GM12878 (cell line): ENCODE measurements at regions not wholly inside any gene's neighbourhood (a gene's known extent, or its start where the extent isn't known, plus 50 kb on each side); places are given as distances from the start of the nearest gene placed in this dataset.

Experiments
- ATAC-seq: fragments of 200-7000 bp; cut with Tn5 transposase; 3 replicates; pipeline ENCODE4 v1.9.1; 2020; ENCODE audit warnings: mild to moderate bottlenecking, moderate library complexity
- BruUV-seq: library from RNA; stranded (reverse); fragments of 400-500 nt; replicated peaks from 2 replicates; lab custom pipeline; 2021; lab: Mats Ljungman, UMichigan
- CTCF ChIA-PET: fragments of 300-600 bp; sonication (Branson Sonifier 250); formaldehyde crosslinking; extraction: SDS; loops from one replicate; lab custom pipeline; 2021; ENCODE audit warnings: inconsistent platforms; lab: Yijun Ruan, JAX
- POLR2A ChIA-PET: fragments of 350-600 bp; formaldehyde crosslinking; extraction: SDS; loops from one replicate; lab custom pipeline; 2021; ENCODE audit warnings: inconsistent platforms; lab: Charles Lee
- RAD21 ChIA-PET: fragments of 300-600 bp; sonication (Branson Sonifier 250); formaldehyde crosslinking; loops from one replicate; lab custom pipeline; 2023; ENCODE audit warnings: antibody characterized with exemption; ENCODE audit not compliant: unreplicated experiment; lab: Charles Lee
- SMC1A ChIA-PET: fragments of 300-600 bp; sonication (Branson Sonifier 250); formaldehyde crosslinking; loops from one replicate; lab custom pipeline; 2023; ENCODE audit not compliant: unreplicated experiment, uncharacterized antibody; lab: Charles Lee
- DNase-seq: peaks from one replicate; pipeline ENCODE4 v3.0.0-alpha.2; 2011; ENCODE audit warnings: low read depth, low spot score
- FAIRE-seq: peaks from 3 replicates; lab custom pipeline; 2011; peaks lifted over from hg19 to GRCh38; lab: Jason Lieb, UNC
- H2AFZ ChIP-seq: 2 replicates; pipeline ENCODE4 v1.6.0; 2011; ENCODE audit warnings: low read depth, low read length, control low read depth; ENCODE audit not compliant: control insufficient read depth
- H3K27ac ChIP-seq: 2 replicates; pipeline ENCODE4 v1.5.1; 2011; ENCODE audit warnings: control low read depth; ENCODE audit not compliant: control insufficient read depth, insufficient read depth
- H3K27me3 ChIP-seq, 2 experiments: replicated peaks in 1 of 2; 2 replicates each; pipeline versions ENCODE4 v1.6.0 to v1.6.1; 2011; ENCODE audit warnings: low read length in 1 of 2; ENCODE audit not compliant: control insufficient read depth in 2 of 2, insufficient read depth in 2 of 2
- H3K36me3 ChIP-seq, 2 experiments: 2 replicates each; pipeline ENCODE4 v1.5.1; 2011; ENCODE audit warnings: low read length in 1 of 2; ENCODE audit not compliant: control insufficient read depth in 2 of 2, insufficient read depth in 2 of 2
- H3K4me1 ChIP-seq: 2 replicates; pipeline ENCODE4 v1.6.1; 2011; ENCODE audit warnings: mild to moderate bottlenecking, low read length, moderate library complexity, mixed read lengths; ENCODE audit not compliant: control insufficient read depth, insufficient read depth
- H3K4me2 ChIP-seq: 2 replicates; pipeline ENCODE4 v1.6.0; 2011; ENCODE audit warnings: control low read depth; ENCODE audit not compliant: control insufficient read depth, insufficient read depth
- H3K4me3 ChIP-seq: fragments of 200-600 bp; sonication (generic); 2 replicates; pipeline ENCODE4 v1.5.1; 2016
- H3K79me2 ChIP-seq: 2 replicates; pipeline ENCODE4 v1.6.0; 2011; ENCODE audit warnings: low read length; ENCODE audit not compliant: control insufficient read depth, insufficient read depth
- H3K9ac ChIP-seq: 2 replicates; pipeline ENCODE4 v1.8.0; 2011; ENCODE audit warnings: low read length, control low read depth, mixed read lengths; ENCODE audit not compliant: control insufficient read depth, insufficient read depth
- H3K9me3 ChIP-seq: replicated peaks from 3 replicates; pipeline ENCODE4 v1.5.1; 2011; ENCODE audit warnings: mild to moderate bottlenecking, low read length; ENCODE audit not compliant: control insufficient read depth, insufficient read depth
- H4K20me1 ChIP-seq: 2 replicates; pipeline ENCODE4 v1.6.0; 2011; ENCODE audit not compliant: control insufficient read depth, insufficient read depth
- ASH2L ChIP-seq: fragments of 300-600, 200-600 bp; sonication (generic); IDR thresholded peaks from 2 replicates; pipeline ENCODE4 v1.6.1; 2017; ENCODE audit warnings: low read depth, mild to moderate bottlenecking, borderline replicate concordance
- ATF3 ChIP-seq: IDR thresholded peaks from 2 replicates; pipeline ENCODE4 v1.6.1; 2011; ENCODE audit warnings: low read depth, mild to moderate bottlenecking, low read length, moderate library complexity, borderline replicate concordance; ENCODE audit errors: extremely low read depth
- BHLHE40 ChIP-seq, 2 experiments: fragments of 450-650 bp in 1 of 2; IDR thresholded peaks; 2 replicates each; pipeline ENCODE4 v1.6.1; 2011 to 2017; ENCODE audit warnings: low read depth in 2 of 2, borderline replicate concordance in 1 of 2, improper control_type of control experiment in 1 of 2, low read length in 1 of 2, mild to moderate bottlenecking in 1 of 2
- CBX5 ChIP-seq: sonication (generic); IDR thresholded peaks from 2 replicates; pipeline ENCODE4 v1.6.1; 2016; ENCODE audit warnings: low read depth, moderate library complexity, mild to moderate bottlenecking, inconsistent platforms
- CREB1 ChIP-seq: IDR thresholded peaks from 2 replicates; pipeline ENCODE4 v1.6.1; 2012; ENCODE audit warnings: low read depth, mild to moderate bottlenecking, inconsistent platforms
- EED ChIP-seq: sonication (generic); IDR thresholded peaks from 2 replicates; pipeline ENCODE4 v1.6.1; 2016; ENCODE audit warnings: antibody characterized with exemption, low read depth
- IRF3 ChIP-seq: fragments of 450-650 bp; IDR thresholded peaks from 2 replicates; pipeline ENCODE4 v1.6.1; 2014; ENCODE audit warnings: mild to moderate bottlenecking
- KAT2A ChIP-seq: conservative IDR thresholded peaks from 2 replicates; pipeline ENCODE4 v1.6.1; 2011; ENCODE audit warnings: low read depth, low read length; ENCODE audit not compliant: control insufficient read depth
- MEF2B ChIP-seq: fragments of 450-650 bp; IDR thresholded peaks from 2 replicates; pipeline ENCODE4 v1.6.1; 2018; ENCODE audit warnings: mild to moderate bottlenecking, moderate library complexity; ENCODE audit not compliant: partially characterized antibody, poor library complexity, severe bottlenecking
- MYC ChIP-seq: IDR thresholded peaks from 2 replicates; pipeline ENCODE4 v1.6.1; 2011; ENCODE audit warnings: mild to moderate bottlenecking, low read length, moderate library complexity, inconsistent platforms; ENCODE audit not compliant: insufficient read depth, insufficient replicate concordance, insufficient read length, severe bottlenecking
- NFYB ChIP-seq: IDR thresholded peaks from 2 replicates; pipeline ENCODE4 v1.6.1; 2011; ENCODE audit warnings: low read depth, mild to moderate bottlenecking, low read length, improper control_type of control experiment, moderate library complexity; ENCODE audit not compliant: insufficient read depth
- RAD51 ChIP-seq: fragments of 450-650 bp; IDR thresholded peaks from 2 replicates; pipeline ENCODE4 v1.6.1; 2016; ENCODE audit warnings: moderate library complexity, mild to moderate bottlenecking, inconsistent platforms
- RB1 ChIP-seq: fragments of 450-650 bp; formaldehyde crosslinking; IDR thresholded peaks from 2 replicates; pipeline ENCODE4 v1.6.1; 2017; ENCODE audit warnings: mild to moderate bottlenecking, borderline replicate concordance
- SPI1 ChIP-seq: IDR thresholded peaks from 2 replicates; pipeline ENCODE4 v1.6.1; 2011; ENCODE audit warnings: low read depth, mild to moderate bottlenecking, low read length, moderate library complexity, borderline replicate concordance; ENCODE audit not compliant: insufficient read depth
- TCF12 ChIP-seq: IDR thresholded peaks from 2 replicates; pipeline ENCODE4 v1.6.1; 2011; ENCODE audit warnings: low read depth, mild to moderate bottlenecking, low read length
- ZNF622 ChIP-seq: fragments of 450-650 bp; IDR thresholded peaks from 2 replicates; pipeline ENCODE4 v1.6.1; 2017; ENCODE audit warnings: mild to moderate bottlenecking, inconsistent platforms
- WGBS: methylation state at CpG from one replicate; pipeline ENCODE4 v1.1.6; 2016; ENCODE audit warnings: low lambda C conversion rate; ENCODE audit not compliant: insufficient replicate concordance, insufficient coverage; ENCODE audit errors: missing lambda C conversion rate; 5-methylcytosine and 5-hydroxymethylcytosine counted together
- in situ Hi-C: fragments of 300-500 bp; cut with MboI; formaldehyde crosslinking; loops from 9 replicates; pipeline ENCODE4 v1.14.3; 2018; ENCODE audit warnings: mixed read lengths
- intact Hi-C: fragments of 100-400 bp; cut with micrococcal nuclease; formaldehyde crosslinking; loops from one replicate; pipeline ENCODE4 v1.14.2; 2022; ENCODE audit not compliant: unreplicated experiment
- TF ChIP-seq, protein P1 (sequence below): fragments of 450-650 bp; IDR thresholded peaks from 2 replicates; pipeline ENCODE4 v1.6.1; 2017; ENCODE audit warnings: mild to moderate bottlenecking, moderate library complexity
- TF ChIP-seq, protein P2 (sequence below): fragments of 450-650 bp; IDR thresholded peaks from 2 replicates; pipeline ENCODE4 v1.6.1; 2016; ENCODE audit warnings: mild to moderate bottlenecking

DNA sequence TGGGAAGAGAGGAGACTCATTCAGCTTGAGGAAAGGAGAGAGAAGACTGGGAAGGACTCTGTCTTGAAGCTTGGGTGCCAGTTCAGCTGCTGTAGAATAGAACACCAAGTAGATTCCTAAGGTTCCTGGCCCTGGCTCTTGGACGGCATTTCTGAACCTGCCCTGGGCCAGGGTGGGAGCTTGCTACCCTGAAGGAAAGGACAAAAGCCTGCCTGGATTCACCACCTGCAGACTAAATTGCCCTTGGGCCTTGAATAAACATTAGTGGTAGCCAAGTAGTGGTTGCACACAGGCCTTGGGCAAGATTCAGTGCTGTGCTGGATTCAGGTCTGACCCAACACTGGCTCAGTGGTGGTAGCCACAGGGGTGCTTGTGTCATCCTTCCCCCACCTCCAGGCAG, 588.4 kb upstream of the AMOT start:
- no peak overlapping the region for H3K4me3 ChIP-seq
- FAIRE-seq (no peak), ATAC-seq (no peak)
- ChIA-PET POLR2A (no interaction called here), SMC1A (no interaction called here)
- no peaks in the 10 kb centered on the region for H3K9me3 ChIP-seq
- no peak overlapping the region for H2AFZ ChIP-seq
- no peaks in the 10 kb centered on the region for H4K20me1 ChIP-seq
- no peak overlapping the region for H3K9ac ChIP-seq
- H3K36me3 ChIP-seq = no peaks in the 10 kb centered on the region
- no peak overlapping the region for H3K27ac ChIP-seq
- in situ Hi-C loops (no loop called here), intact Hi-C loops (no loop called here)
- WGBS = 93% methylated on average over 1 of the region's 1 CpG
- no peaks in the 10 kb centered on the region for H3K79me2 ChIP-seq
- no peaks in the 10 kb centered on the region for H3K27me3 ChIP-seq
- BruUV-seq = no TSS peak
- H3K4me2 ChIP-seq = no peak overlapping the region
- no peaks in the 10 kb centered on the region for H3K4me1 ChIP-seq
- TF ChIP-seq BHLHE40 (IDR thresholded peaks at IDR 0.05; ENCODE audit: borderline replicate concordance in 1 of 2, low read depth in 2 of 2, low read length in 1 of 2) (no peak), RAD51 (no peak), ATF3 (no peak), RB1 (no peak), EED (no peak), CBX5 (no peak), NFYB (no peak), MEF2B (no peak), MYC (no peak), SPI1 (no peak), ZNF622 (no peak), TCF12 (no peak), IRF3 (no peak), ASH2L (no peak), CREB1 (no peak), KAT2A (no peak)
- TF ChIP-seq, protein P1, sequence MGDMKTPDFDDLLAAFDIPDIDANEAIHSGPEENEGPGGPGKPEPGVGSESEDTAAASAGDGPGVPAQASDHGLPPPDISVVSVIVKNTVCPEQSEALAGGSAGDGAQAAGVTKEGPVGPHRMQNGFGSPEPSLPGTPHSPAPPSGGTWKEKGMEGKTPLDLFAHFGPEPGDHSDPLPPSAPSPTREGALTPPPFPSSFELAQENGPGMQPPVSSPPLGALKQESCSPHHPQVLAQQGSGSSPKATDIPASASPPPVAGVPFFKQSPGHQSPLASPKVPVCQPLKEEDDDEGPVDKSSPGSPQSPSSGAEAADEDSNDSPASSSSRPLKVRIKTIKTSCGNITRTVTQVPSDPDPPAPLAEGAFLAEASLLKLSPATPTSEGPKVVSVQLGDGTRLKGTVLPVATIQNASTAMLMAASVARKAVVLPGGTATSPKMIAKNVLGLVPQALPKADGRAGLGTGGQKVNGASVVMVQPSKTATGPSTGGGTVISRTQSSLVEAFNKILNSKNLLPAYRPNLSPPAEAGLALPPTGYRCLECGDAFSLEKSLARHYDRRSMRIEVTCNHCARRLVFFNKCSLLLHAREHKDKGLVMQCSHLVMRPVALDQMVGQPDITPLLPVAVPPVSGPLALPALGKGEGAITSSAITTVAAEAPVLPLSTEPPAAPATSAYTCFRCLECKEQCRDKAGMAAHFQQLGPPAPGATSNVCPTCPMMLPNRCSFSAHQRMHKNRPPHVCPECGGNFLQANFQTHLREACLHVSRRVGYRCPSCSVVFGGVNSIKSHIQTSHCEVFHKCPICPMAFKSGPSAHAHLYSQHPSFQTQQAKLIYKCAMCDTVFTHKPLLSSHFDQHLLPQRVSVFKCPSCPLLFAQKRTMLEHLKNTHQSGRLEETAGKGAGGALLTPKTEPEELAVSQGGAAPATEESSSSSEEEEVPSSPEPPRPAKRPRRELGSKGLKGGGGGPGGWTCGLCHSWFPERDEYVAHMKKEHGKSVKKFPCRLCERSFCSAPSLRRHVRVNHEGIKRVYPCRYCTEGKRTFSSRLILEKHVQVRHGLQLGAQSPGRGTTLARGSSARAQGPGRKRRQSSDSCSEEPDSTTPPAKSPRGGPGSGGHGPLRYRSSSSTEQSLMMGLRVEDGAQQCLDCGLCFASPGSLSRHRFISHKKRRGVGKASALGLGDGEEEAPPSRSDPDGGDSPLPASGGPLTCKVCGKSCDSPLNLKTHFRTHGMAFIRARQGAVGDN = no peak
- TF ChIP-seq, protein P2, sequence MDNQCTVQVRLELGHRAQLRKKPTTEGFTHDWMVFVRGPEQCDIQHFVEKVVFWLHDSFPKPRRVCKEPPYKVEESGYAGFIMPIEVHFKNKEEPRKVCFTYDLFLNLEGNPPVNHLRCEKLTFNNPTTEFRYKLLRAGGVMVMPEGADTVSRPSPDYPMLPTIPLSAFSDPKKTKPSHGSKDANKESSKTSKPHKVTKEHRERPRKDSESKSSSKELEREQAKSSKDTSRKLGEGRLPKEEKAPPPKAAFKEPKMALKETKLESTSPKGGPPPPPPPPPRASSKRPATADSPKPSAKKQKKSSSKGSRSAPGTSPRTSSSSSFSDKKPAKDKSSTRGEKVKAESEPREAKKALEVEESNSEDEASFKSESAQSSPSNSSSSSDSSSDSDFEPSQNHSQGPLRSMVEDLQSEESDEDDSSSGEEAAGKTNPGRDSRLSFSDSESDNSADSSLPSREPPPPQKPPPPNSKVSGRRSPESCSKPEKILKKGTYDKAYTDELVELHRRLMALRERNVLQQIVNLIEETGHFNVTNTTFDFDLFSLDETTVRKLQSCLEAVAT = no peak
- TF ChIP-seq, all 136 proteins: peak for 0
- RAD21 ChIA-PET = no interaction called here
- DNase-seq = no peak
- CTCF ChIA-PET = no interaction called here
